H1 (cell line): ENCODE measurements at regions not wholly inside any gene's neighbourhood (a gene's known extent, or its start where the extent isn't known, plus 50 kb on each side); places are given as distances from the start of the nearest gene placed in this dataset.

Experiments
- CBX8 ChIP-seq: fragments of 300-800, 300-1000 bp; sonication (generic); IDR thresholded peaks from 2 replicates; pipeline ENCODE4 v1.7.1; 2016; ENCODE audit warnings: low read depth, low read length, borderline replicate concordance
- HDAC6 ChIP-seq: IDR thresholded peaks from one replicate; pipeline ENCODE4 v1.7.1; 2012; ENCODE audit warnings: low read depth, mild to moderate bottlenecking, inconsistent platforms, low read length, moderate library complexity
- JUN ChIP-seq: IDR thresholded peaks from 2 replicates; pipeline ENCODE4 v1.6.1; 2011; ENCODE audit warnings: low read depth, mild to moderate bottlenecking, improper control_type of control experiment, low read length
- POLR2A ChIP-seq, 2 experiments: IDR thresholded peaks; 1 replicate in 1 of 2; 2 replicates in 1 of 2; pipeline ENCODE4 v1.6.1; 2011; ENCODE audit warnings: low read depth in 2 of 2, low read length in 2 of 2, mild to moderate bottlenecking in 2 of 2; ENCODE audit errors: control extremely low read depth in 1 of 2
- SIX5 ChIP-seq: IDR thresholded peaks from 2 replicates; pipeline ENCODE4 v1.6.1; 2011; ENCODE audit warnings: mild to moderate bottlenecking, low read depth, low read length
- TEAD4 ChIP-seq: IDR thresholded peaks from 2 replicates; pipeline ENCODE4 v1.6.1; 2012; ENCODE audit warnings: low read depth, low read length, inconsistent platforms, mixed read lengths
- TF ChIP-seq, protein P1 (sequence below): fragments of 300-600 bp; sonication (generic); IDR thresholded peaks from 2 replicates; pipeline ENCODE4 v1.7.1; 2012; ENCODE audit warnings: low read length, moderate library complexity, mild to moderate bottlenecking, inconsistent platforms; ENCODE audit not compliant: insufficient replicate concordance
- TF ChIP-seq, protein P2 (sequence below): IDR thresholded peaks from 2 replicates; pipeline ENCODE4 v1.6.1; 2011; ENCODE audit warnings: low read length, improper control_type of control experiment

DNA sequence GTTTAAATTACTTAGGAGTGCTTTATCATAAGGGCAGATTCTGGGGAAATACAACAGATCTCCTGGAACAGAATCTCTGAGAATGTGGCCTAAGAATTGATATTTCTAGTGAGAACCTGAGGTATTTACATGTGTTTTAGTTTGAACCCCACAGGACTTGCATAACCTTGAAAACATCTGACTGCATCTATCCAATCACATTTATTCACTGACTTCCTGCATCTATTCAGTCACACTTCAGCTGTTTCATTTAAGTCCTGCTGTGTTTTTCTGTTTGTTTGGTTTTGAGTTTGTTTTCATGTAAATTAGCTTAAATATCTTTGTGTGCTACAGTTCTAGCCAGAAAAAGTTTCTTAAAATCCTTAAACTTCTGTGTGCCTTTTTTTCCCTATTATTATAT, 1260.7 kb downstream of the PLA2G4A start (continued):
- TF ChIP-seq, protein P1, sequence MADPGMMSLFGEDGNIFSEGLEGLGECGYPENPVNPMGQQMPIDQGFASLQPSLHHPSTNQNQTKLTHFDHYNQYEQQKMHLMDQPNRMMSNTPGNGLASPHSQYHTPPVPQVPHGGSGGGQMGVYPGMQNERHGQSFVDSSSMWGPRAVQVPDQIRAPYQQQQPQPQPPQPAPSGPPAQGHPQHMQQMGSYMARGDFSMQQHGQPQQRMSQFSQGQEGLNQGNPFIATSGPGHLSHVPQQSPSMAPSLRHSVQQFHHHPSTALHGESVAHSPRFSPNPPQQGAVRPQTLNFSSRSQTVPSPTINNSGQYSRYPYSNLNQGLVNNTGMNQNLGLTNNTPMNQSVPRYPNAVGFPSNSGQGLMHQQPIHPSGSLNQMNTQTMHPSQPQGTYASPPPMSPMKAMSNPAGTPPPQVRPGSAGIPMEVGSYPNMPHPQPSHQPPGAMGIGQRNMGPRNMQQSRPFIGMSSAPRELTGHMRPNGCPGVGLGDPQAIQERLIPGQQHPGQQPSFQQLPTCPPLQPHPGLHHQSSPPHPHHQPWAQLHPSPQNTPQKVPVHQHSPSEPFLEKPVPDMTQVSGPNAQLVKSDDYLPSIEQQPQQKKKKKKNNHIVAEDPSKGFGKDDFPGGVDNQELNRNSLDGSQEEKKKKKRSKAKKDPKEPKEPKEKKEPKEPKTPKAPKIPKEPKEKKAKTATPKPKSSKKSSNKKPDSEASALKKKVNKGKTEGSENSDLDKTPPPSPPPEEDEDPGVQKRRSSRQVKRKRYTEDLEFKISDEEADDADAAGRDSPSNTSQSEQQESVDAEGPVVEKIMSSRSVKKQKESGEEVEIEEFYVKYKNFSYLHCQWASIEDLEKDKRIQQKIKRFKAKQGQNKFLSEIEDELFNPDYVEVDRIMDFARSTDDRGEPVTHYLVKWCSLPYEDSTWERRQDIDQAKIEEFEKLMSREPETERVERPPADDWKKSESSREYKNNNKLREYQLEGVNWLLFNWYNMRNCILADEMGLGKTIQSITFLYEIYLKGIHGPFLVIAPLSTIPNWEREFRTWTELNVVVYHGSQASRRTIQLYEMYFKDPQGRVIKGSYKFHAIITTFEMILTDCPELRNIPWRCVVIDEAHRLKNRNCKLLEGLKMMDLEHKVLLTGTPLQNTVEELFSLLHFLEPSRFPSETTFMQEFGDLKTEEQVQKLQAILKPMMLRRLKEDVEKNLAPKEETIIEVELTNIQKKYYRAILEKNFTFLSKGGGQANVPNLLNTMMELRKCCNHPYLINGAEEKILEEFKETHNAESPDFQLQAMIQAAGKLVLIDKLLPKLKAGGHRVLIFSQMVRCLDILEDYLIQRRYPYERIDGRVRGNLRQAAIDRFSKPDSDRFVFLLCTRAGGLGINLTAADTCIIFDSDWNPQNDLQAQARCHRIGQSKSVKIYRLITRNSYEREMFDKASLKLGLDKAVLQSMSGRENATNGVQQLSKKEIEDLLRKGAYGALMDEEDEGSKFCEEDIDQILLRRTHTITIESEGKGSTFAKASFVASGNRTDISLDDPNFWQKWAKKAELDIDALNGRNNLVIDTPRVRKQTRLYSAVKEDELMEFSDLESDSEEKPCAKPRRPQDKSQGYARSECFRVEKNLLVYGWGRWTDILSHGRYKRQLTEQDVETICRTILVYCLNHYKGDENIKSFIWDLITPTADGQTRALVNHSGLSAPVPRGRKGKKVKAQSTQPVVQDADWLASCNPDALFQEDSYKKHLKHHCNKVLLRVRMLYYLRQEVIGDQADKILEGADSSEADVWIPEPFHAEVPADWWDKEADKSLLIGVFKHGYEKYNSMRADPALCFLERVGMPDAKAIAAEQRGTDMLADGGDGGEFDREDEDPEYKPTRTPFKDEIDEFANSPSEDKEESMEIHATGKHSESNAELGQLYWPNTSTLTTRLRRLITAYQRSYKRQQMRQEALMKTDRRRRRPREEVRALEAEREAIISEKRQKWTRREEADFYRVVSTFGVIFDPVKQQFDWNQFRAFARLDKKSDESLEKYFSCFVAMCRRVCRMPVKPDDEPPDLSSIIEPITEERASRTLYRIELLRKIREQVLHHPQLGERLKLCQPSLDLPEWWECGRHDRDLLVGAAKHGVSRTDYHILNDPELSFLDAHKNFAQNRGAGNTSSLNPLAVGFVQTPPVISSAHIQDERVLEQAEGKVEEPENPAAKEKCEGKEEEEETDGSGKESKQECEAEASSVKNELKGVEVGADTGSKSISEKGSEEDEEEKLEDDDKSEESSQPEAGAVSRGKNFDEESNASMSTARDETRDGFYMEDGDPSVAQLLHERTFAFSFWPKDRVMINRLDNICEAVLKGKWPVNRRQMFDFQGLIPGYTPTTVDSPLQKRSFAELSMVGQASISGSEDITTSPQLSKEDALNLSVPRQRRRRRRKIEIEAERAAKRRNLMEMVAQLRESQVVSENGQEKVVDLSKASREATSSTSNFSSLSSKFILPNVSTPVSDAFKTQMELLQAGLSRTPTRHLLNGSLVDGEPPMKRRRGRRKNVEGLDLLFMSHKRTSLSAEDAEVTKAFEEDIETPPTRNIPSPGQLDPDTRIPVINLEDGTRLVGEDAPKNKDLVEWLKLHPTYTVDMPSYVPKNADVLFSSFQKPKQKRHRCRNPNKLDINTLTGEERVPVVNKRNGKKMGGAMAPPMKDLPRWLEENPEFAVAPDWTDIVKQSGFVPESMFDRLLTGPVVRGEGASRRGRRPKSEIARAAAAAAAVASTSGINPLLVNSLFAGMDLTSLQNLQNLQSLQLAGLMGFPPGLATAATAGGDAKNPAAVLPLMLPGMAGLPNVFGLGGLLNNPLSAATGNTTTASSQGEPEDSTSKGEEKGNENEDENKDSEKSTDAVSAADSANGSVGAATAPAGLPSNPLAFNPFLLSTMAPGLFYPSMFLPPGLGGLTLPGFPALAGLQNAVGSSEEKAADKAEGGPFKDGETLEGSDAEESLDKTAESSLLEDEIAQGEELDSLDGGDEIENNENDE = peak; percentile 30
- TF ChIP-seq POLR2A (IDR thresholded peaks at IDR 0.05; ENCODE audit: control extremely low read depth in 1 of 2, low read depth in 2 of 2, low read length in 2 of 2) (no peak), HDAC6 (no peak), SIX5 (no peak), CBX8 (no peak), JUN (no peak), TEAD4 (no peak)
- TF ChIP-seq, protein P2, sequence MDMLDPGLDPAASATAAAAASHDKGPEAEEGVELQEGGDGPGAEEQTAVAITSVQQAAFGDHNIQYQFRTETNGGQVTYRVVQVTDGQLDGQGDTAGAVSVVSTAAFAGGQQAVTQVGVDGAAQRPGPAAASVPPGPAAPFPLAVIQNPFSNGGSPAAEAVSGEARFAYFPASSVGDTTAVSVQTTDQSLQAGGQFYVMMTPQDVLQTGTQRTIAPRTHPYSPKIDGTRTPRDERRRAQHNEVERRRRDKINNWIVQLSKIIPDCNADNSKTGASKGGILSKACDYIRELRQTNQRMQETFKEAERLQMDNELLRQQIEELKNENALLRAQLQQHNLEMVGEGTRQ = no peak
